CD4-positive, alpha-beta T cell (primary cell): ENCODE measurements at regions not wholly inside any gene's neighbourhood (a gene's known extent, or its start where the extent isn't known, plus 50 kb on each side); places are given as distances from the start of the nearest gene placed in this dataset.

Experiments
- ATAC-seq: fragments of 200-7000 bp; cut with Tn5 transposase; one replicate; pipeline ENCODE4 v1.10.0; 2022; ENCODE audit warnings: mild to moderate bottlenecking; ENCODE audit not compliant: poor library complexity
- CTCF ChIA-PET: fragments of 350-600 bp; sonication (Branson Sonifier 250); formaldehyde crosslinking; loops from one replicate; lab custom pipeline; 2021; ENCODE audit warnings: antibody characterized with exemption, inconsistent platforms; lab: Charles Lee
- POLR2A ChIA-PET: fragments of 350-600 bp; sonication (Branson Sonifier 250); formaldehyde crosslinking; loops from one replicate; lab custom pipeline; 2021; ENCODE audit warnings: antibody characterized with exemption, inconsistent platforms; lab: Charles Lee
- DNase-seq, 14 experiments: peaks; one replicate each; pipeline ENCODE4 v3.0.0-alpha.2; 2013 to 2020; ENCODE audit warnings: mixed read lengths in 2 of 14
- H3K27ac ChIP-seq, 2 donors: one replicate each; pipeline versions ENCODE4 v1.5.1 to v1.7.0; 2013; ENCODE audit warnings: low read length in 2 of 2, low read depth in 1 of 2, mild to moderate bottlenecking in 1 of 2
- H3K27me3 ChIP-seq, 2 experiments: 1 replicate in 1 of 2; 2 replicates in 1 of 2; pipeline versions ENCODE4 v1.6.1 to v1.7.0; 2013; ENCODE audit warnings: low read length in 2 of 2, control low read depth in 1 of 2, mild to moderate bottlenecking in 1 of 2, moderate library complexity in 1 of 2; ENCODE audit not compliant: insufficient read depth in 2 of 2, control insufficient read depth in 1 of 2
- H3K36me3 ChIP-seq: one replicate; pipeline ENCODE4 v1.6.1; 2013; ENCODE audit warnings: low read length, control low read depth; ENCODE audit not compliant: insufficient read depth
- H3K4me1 ChIP-seq: one replicate; pipeline ENCODE4 v1.6.1; 2013; ENCODE audit warnings: low read length, control low read depth; ENCODE audit not compliant: insufficient read depth
- H3K4me3 ChIP-seq: one replicate; pipeline ENCODE4 v1.5.1; 2013; ENCODE audit warnings: mild to moderate bottlenecking, low read length, moderate library complexity
- H3K9me3 ChIP-seq, 2 experiments: 1 replicate in 1 of 2; 2 replicates in 1 of 2; pipeline versions ENCODE4 v1.6.1 to v1.7.0; 2013; ENCODE audit warnings: low read length in 2 of 2, mild to moderate bottlenecking in 2 of 2, control low read depth in 1 of 2, moderate library complexity in 1 of 2; ENCODE audit not compliant: control insufficient read depth in 1 of 2, insufficient read depth in 1 of 2
- H3K27ac Mint-ChIP-seq: one replicate; pipeline ENCODE4 v1.8.0; 2020; ENCODE audit warnings: mixed read lengths
- H3K27me3 Mint-ChIP-seq: one replicate; pipeline ENCODE4 v1.8.0; 2021; ENCODE audit warnings: mixed read lengths
- H3K36me3 Mint-ChIP-seq: one replicate; pipeline ENCODE4 v1.8.0; 2021; ENCODE audit warnings: low read depth, mixed read lengths
- H3K4me1 Mint-ChIP-seq: one replicate; pipeline ENCODE4 v1.8.0; 2021; ENCODE audit warnings: low read depth, mixed read lengths
- H3K4me3 Mint-ChIP-seq: one replicate; pipeline ENCODE4 v1.8.0; 2020; ENCODE audit warnings: mild to moderate bottlenecking, mixed read lengths
- H3K9me3 Mint-ChIP-seq: one replicate; pipeline ENCODE4 v1.8.0; 2020; ENCODE audit warnings: mixed read lengths
- CTCF ChIP-seq: fragments of 200-600 bp; IDR thresholded peaks from one replicate; pipeline ENCODE4 v1.8.0; 2022; ENCODE audit warnings: antibody characterized with exemption, mild to moderate bottlenecking
- intact Hi-C, 2 experiments: fragments of 100-400 bp; cut with DNase I in 1 of 2; cut with micrococcal nuclease in 1 of 2; formaldehyde crosslinking; loops; one replicate each; pipeline versions ENCODE4 v1.15.1 to v1.9.0; 2023 to 2025; cut with DNase I, micrococcal nuclease

- no peak for DNase-seq
- H3K27me3 ChIP-seq, result no peaks in the 10 kb centered on the region
- no peaks in the 10 kb centered on the region for H3K36me3 ChIP-seq
- ATAC-seq, result no peak
- ChIA-PET CTCF (no interaction called here), POLR2A (no interaction called here)
- H3K27ac ChIP-seq, result no peak overlapping the region
- Mint-ChIP-seq H3K4me1 (no peaks in the 10 kb centered on the region), H3K36me3 (no peaks in the 10 kb centered on the region), H3K9me3 (no peaks in the 10 kb centered on the region), H3K4me3 (no peak overlapping the region), H3K27ac (no peak overlapping the region), H3K27me3 (peaks cover 5% of the 10 kb centered on the region)
- intact Hi-C loops, result no loop called here
- no peak overlapping the region for H3K4me3 ChIP-seq
- no peak for TF ChIP-seq CTCF
- H3K9me3 ChIP-seq, result no peaks in the 10 kb centered on the region
- H3K4me1 ChIP-seq, result no peaks in the 10 kb centered on the region
Observed at GRCh38 chr11:45565446-45565988, 99.9 kb downstream of the CHST1 start.

- Mint-ChIP-seq H3K27ac (no peak overlapping the region), H3K4me3 (no peak overlapping the region), H3K4me1 (no peaks in the 10 kb centered on the region), H3K9me3 (no peaks in the 10 kb centered on the region), H3K27me3 (peaks cover 5% of the 10 kb centered on the region), H3K36me3 (no peaks in the 10 kb centered on the region)
- intact Hi-C loops, result no loop called here
- DNase-seq, result no peak
- H3K27ac ChIP-seq, result no peak overlapping the region
- peaks cover 0 to 5% of the 10 kb centered on the region in 2 experiments for H3K9me3 ChIP-seq
- H3K4me3 ChIP-seq, result no peak overlapping the region
- ATAC-seq, result no peak
- CTCF ChIA-PET, result no interaction called here
- no peaks in the 10 kb centered on the region for H3K27me3 ChIP-seq
- H3K36me3 ChIP-seq, result no peaks in the 10 kb centered on the region
- TF ChIP-seq CTCF, result no peak
- POLR2A ChIA-PET, result no interaction called here
- H3K4me1 ChIP-seq, result no peaks in the 10 kb centered on the region
Observed at GRCh38 chr11:45563810-45564209, 101.6 kb downstream of the CHST1 start.

GRCh38 chr11:45563171-45563570 is 102.3 kb downstream of the CHST1 start:
- Histone ChIP-seq H3K27ac (no peak overlapping the region), H3K4me3 (no peak overlapping the region), H3K4me1 (no peaks in the 10 kb centered on the region), H3K36me3 (no peaks in the 10 kb centered on the region), H3K27me3 (no peaks in the 10 kb centered on the region), H3K9me3 (peaks cover 0 to 5% of the 10 kb centered on the region in 2 experiments)
- ChIA-PET POLR2A (no interaction called here), CTCF (no interaction called here)
- no peak for TF ChIP-seq CTCF
- H3K27ac Mint-ChIP-seq, result no peak overlapping the region
- no peak overlapping the region for H3K4me3 Mint-ChIP-seq
- H3K27me3 Mint-ChIP-seq, result peaks cover 10% of the 10 kb centered on the region
- intact Hi-C loops, result no loop called here
- no peaks in the 10 kb centered on the region for H3K36me3 Mint-ChIP-seq
- no peaks in the 10 kb centered on the region for H3K4me1 Mint-ChIP-seq
- ATAC-seq (no peak), DNase-seq (no peak)
- no peaks in the 10 kb centered on the region for H3K9me3 Mint-ChIP-seq
